Astrocyte (in vitro differentiated cells and primary cell): ENCODE measurements at regions not wholly inside any gene's neighbourhood (a gene's known extent, or its start where the extent isn't known, plus 50 kb on each side); places are given as distances from the start of the nearest gene placed in this dataset.

Experiments
- DNase-seq: peaks from one replicate; pipeline ENCODE4 v3.0.0-alpha.2; 2010; ENCODE audit warnings: low read depth
- FAIRE-seq: peaks from 2 replicates; lab custom pipeline; 2011; peaks lifted over from hg19 to GRCh38; lab: Jason Lieb, UNC
- H2AFZ ChIP-seq: 2 replicates; pipeline ENCODE4 v1.6.0; 2012; ENCODE audit warnings: low read depth, low read length, inconsistent platforms
- H3K27ac ChIP-seq: 2 replicates; pipeline ENCODE4 v1.5.1; 2011; ENCODE audit warnings: low read depth, low read length, inconsistent platforms
- H3K27me3 ChIP-seq: 2 replicates; pipeline ENCODE4 v1.6.0; 2011; ENCODE audit warnings: low read length, inconsistent platforms; ENCODE audit not compliant: insufficient read depth
- H3K36me3 ChIP-seq: 2 replicates; pipeline ENCODE4 v1.5.1; 2011; ENCODE audit warnings: low read length, inconsistent platforms; ENCODE audit not compliant: insufficient read depth
- H3K4me1 ChIP-seq: 2 replicates; pipeline ENCODE4 v1.5.1; 2011; ENCODE audit warnings: low read length, inconsistent platforms; ENCODE audit not compliant: insufficient read depth
- H3K4me2 ChIP-seq: 2 replicates; pipeline ENCODE4 v1.6.0; 2012; ENCODE audit warnings: low read length, inconsistent platforms
- H3K4me3 ChIP-seq: 2 replicates; pipeline ENCODE4 v1.5.1; 2011; ENCODE audit warnings: low read depth, mild to moderate bottlenecking, low read length, inconsistent platforms; ENCODE audit not compliant: insufficient read depth
- H3K79me2 ChIP-seq: 2 replicates; pipeline ENCODE4 v1.6.0; 2012; ENCODE audit warnings: mild to moderate bottlenecking, low read length, inconsistent platforms; ENCODE audit not compliant: insufficient read depth
- H3K9ac ChIP-seq: 2 replicates; pipeline ENCODE4 v1.6.0; 2012; ENCODE audit warnings: mild to moderate bottlenecking, low read length, inconsistent platforms
- H3K9me3 ChIP-seq: 2 replicates; pipeline ENCODE4 v1.5.1; 2012; ENCODE audit warnings: low read depth, mild to moderate bottlenecking, low read length, inconsistent platforms; ENCODE audit not compliant: insufficient read depth
- H4K20me1 ChIP-seq: 2 replicates; pipeline ENCODE4 v1.6.0; 2012; ENCODE audit warnings: low read length, inconsistent platforms; ENCODE audit not compliant: insufficient read depth
- H3K27ac Mint-ChIP-seq: one replicate; pipeline ENCODE4 v1.8.0; 2021; ENCODE audit warnings: mild to moderate bottlenecking, mixed read lengths; ENCODE audit not compliant: unreplicated experiment
- H3K27me3 Mint-ChIP-seq: one replicate; pipeline ENCODE4 v1.8.0; 2021; ENCODE audit warnings: low read depth, mixed read lengths; ENCODE audit not compliant: unreplicated experiment
- H3K36me3 Mint-ChIP-seq: one replicate; pipeline ENCODE4 v1.8.0; 2021; ENCODE audit warnings: low read depth, mixed read lengths; ENCODE audit not compliant: unreplicated experiment
- H3K4me1 Mint-ChIP-seq: one replicate; pipeline ENCODE4 v1.8.0; 2021; ENCODE audit warnings: low read depth, mixed read lengths; ENCODE audit not compliant: unreplicated experiment
- H3K4me3 Mint-ChIP-seq: one replicate; pipeline ENCODE4 v1.8.0; 2021; ENCODE audit warnings: mild to moderate bottlenecking, moderate library complexity, mixed read lengths; ENCODE audit not compliant: unreplicated experiment
- H3K9me3 Mint-ChIP-seq: one replicate; pipeline ENCODE4 v1.8.0; 2021; ENCODE audit warnings: mild to moderate bottlenecking, mixed read lengths; ENCODE audit not compliant: unreplicated experiment
- EZH2 ChIP-seq: IDR thresholded peaks from 2 replicates; pipeline ENCODE4 v1.6.1; 2012; ENCODE audit warnings: mild to moderate bottlenecking, low read length, inconsistent platforms; ENCODE audit not compliant: insufficient read depth
- TF ChIP-seq, protein P1 (sequence below): IDR thresholded peaks from 2 replicates; pipeline ENCODE4 v1.5.1; 2011; ENCODE audit warnings: low read depth, mild to moderate bottlenecking, inconsistent platforms, low read length, moderate library complexity; ENCODE audit not compliant: insufficient read depth

DNA sequence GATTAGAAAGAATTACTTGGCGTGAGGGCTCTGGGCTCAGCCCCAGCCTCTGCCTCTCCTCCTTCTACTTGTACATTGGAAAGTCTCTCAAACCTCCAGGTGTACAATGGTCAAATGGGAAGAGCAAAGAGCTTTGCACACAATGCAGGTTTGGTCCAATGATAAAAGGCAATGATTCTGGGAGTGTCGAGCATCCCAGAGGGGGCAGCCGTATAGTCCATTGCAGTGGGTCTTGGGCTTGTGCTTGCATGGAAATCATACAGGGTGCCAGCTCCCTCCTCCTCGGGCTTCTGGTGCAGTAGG lies 98.0 kb upstream of the NCK2 start:
- Histone ChIP-seq H3K79me2 (no peaks in the 10 kb centered on the region), H3K4me2 (no peak overlapping the region), H3K27ac (no peak overlapping the region), H4K20me1 (no peaks in the 10 kb centered on the region), H3K9me3 (no peaks in the 10 kb centered on the region), H3K36me3 (no peaks in the 10 kb centered on the region), H2AFZ (no peak overlapping the region), H3K4me3 (no peak overlapping the region), H3K9ac (no peak overlapping the region), H3K27me3 (peaks cover 26% of the 10 kb centered on the region), H3K4me1 (peaks cover 7% of the 10 kb centered on the region)
- no peaks in the 10 kb centered on the region for H3K36me3 Mint-ChIP-seq
- peaks cover 23% of the 10 kb centered on the region for H3K27me3 Mint-ChIP-seq
- peaks cover 1% of the 10 kb centered on the region for H3K9me3 Mint-ChIP-seq
- no peak for DNase-seq
- TF ChIP-seq, protein P1, sequence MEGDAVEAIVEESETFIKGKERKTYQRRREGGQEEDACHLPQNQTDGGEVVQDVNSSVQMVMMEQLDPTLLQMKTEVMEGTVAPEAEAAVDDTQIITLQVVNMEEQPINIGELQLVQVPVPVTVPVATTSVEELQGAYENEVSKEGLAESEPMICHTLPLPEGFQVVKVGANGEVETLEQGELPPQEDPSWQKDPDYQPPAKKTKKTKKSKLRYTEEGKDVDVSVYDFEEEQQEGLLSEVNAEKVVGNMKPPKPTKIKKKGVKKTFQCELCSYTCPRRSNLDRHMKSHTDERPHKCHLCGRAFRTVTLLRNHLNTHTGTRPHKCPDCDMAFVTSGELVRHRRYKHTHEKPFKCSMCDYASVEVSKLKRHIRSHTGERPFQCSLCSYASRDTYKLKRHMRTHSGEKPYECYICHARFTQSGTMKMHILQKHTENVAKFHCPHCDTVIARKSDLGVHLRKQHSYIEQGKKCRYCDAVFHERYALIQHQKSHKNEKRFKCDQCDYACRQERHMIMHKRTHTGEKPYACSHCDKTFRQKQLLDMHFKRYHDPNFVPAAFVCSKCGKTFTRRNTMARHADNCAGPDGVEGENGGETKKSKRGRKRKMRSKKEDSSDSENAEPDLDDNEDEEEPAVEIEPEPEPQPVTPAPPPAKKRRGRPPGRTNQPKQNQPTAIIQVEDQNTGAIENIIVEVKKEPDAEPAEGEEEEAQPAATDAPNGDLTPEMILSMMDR: no peak
- no peak for TF ChIP-seq EZH2
- H3K27ac Mint-ChIP-seq: no peak overlapping the region
- H3K4me1 Mint-ChIP-seq: peaks cover 7% of the 10 kb centered on the region
- no peak overlapping the region for H3K4me3 Mint-ChIP-seq
- FAIRE-seq: no peak

DNA sequence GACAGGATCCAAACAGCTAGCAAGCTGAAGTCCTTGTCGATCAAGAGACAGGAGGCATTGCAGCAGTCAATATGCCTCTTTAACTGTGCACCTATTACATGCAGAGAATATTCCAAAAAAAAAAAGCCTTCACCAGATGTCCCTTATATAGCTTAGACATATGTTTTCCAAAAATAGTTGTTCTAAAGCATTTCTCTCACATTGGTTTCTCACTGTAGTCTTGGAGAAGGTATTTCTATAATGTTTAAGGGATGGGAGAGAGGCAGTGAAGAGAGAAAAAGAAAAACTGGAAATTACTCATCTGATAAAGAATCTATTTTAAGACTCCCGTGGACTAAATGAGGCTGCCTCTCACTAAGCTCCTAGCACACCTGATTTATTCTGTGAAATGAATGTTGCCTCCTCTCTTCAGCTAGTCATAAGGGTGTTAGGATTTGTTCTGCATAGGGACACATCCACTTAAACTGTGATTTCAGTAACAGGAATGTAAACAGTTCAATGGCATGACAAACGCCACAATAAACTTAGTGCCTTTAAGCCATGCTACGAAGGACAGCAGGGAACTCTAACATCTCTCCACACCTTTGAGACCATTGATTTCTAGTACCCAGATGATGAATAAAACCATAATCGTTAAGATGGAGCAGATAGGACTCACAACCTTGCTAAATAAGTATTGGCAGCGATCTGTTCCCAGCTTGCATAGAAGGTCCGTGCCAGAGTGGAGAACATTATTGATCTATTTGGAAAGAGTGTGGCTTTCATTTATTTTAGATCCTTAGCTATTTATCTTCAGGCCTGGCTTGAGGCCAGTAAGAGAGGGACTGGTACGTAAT lies 98.6 kb upstream of the NCK2 start:
- H3K27me3 ChIP-seq: peaks cover 26% of the 10 kb centered on the region
- DNase-seq: no peak
- H3K9me3 ChIP-seq: no peaks in the 10 kb centered on the region
- H3K4me2 ChIP-seq: no peak overlapping the region
- no peak overlapping the region for H2AFZ ChIP-seq
- TF ChIP-seq, protein P1: no peak
- TF ChIP-seq EZH2: no peak
- no peaks in the 10 kb centered on the region for H4K20me1 ChIP-seq
- no peak overlapping the region for H3K4me3 Mint-ChIP-seq
- H3K9me3 Mint-ChIP-seq: peaks cover 1% of the 10 kb centered on the region
- no peaks in the 10 kb centered on the region for H3K79me2 ChIP-seq
- peaks cover 26% of the 10 kb centered on the region for H3K27me3 Mint-ChIP-seq
- no peak overlapping the region for H3K27ac ChIP-seq
- FAIRE-seq: no peak
- no peak overlapping the region for H3K27ac Mint-ChIP-seq
- peaks cover 7% of the 10 kb centered on the region for H3K4me1 ChIP-seq
- H3K9ac ChIP-seq: no peak overlapping the region
- no peaks in the 10 kb centered on the region for H3K36me3 ChIP-seq
- no peak overlapping the region for H3K4me3 ChIP-seq
- no peaks in the 10 kb centered on the region for H3K36me3 Mint-ChIP-seq
- H3K4me1 Mint-ChIP-seq: peaks cover 7% of the 10 kb centered on the region
